K562 (cell line): ENCODE measurements at regions not wholly inside any gene's neighbourhood (a gene's known extent, or its start where the extent isn't known, plus 50 kb on each side); places are given as distances from the start of the nearest gene placed in this dataset.

Source experiments
- ATAC-seq: fragments of 200-7000 bp; cut with Tn5 transposase; 3 replicates; pipeline ENCODE4 v1.9.1; 2020; ENCODE audit warnings: moderate library complexity
- BruUV-seq: library from RNA; stranded (reverse); fragments of 400-500 nt; replicated peaks from 2 replicates; lab custom pipeline; 2021; lab: Mats Ljungman, UMichigan
- CTCF ChIA-PET: fragments of 300-600 bp; formaldehyde crosslinking; extraction: SDS; loops from one replicate; lab custom pipeline; 2021; ENCODE audit warnings: low intra/inter-chr PET ratio; lab: Yijun Ruan, JAX
- POLR2A ChIA-PET: fragments of 300-600, 350-650 bp; sonication (Branson Sonifier 250); formaldehyde crosslinking; extraction: SDS; loops from one replicate; lab custom pipeline; 2021; ENCODE audit warnings: antibody characterized with exemption, inconsistent platforms; lab: Yijun Ruan, JAX
- DNase-seq, 4 experiments: peaks; one replicate each; pipeline versions ENCODE4 v3.0.0 to v3.0.0-alpha.2; 2011 to 2018; ENCODE audit warnings: low spot score in 3 of 4, mixed read lengths in 3 of 4; ENCODE audit errors: extremely low read depth in 1 of 4
- FAIRE-seq: peaks from 2 replicates; lab custom pipeline; 2011; peaks lifted over from hg19 to GRCh38; lab: Jason Lieb, UNC
- H2AFZ ChIP-seq: 2 replicates; pipeline ENCODE4 v1.6.0; 2011; ENCODE audit warnings: low read depth, low read length, control low read depth, inconsistent platforms
- H3K27ac ChIP-seq: fragments of 200-600 bp; 3 replicates; pipeline ENCODE4 v1.8.0; 2011; ENCODE audit warnings: low read depth, mild to moderate bottlenecking, control low read depth, inconsistent platforms, low read length, moderate library complexity, mixed read lengths; ENCODE audit errors: extremely low read depth
- H3K27me3 ChIP-seq, 2 experiments: fragments of 300-600 bp in 1 of 2; 2 replicates in 1 of 2; 3 replicates in 1 of 2; pipeline versions ENCODE4 v1.6.0 to v1.8.0; 2011; ENCODE audit warnings: inconsistent platforms in 2 of 2, low read length in 2 of 2, mild to moderate bottlenecking in 1 of 2, mixed read lengths in 1 of 2, moderate library complexity in 1 of 2; ENCODE audit not compliant: control insufficient read depth in 2 of 2, insufficient read depth in 2 of 2
- H3K36me3 ChIP-seq: fragments of 300-600 bp; 3 replicates; pipeline ENCODE4 v1.8.0; 2011; ENCODE audit warnings: mild to moderate bottlenecking, low read length, inconsistent platforms; ENCODE audit not compliant: control insufficient read depth, insufficient read depth
- H3K4me1 ChIP-seq, 2 experiments: fragments of 200-600 bp in 1 of 2; replicated peaks in 1 of 2; 2 replicates in 1 of 2; 3 replicates in 1 of 2; pipeline versions ENCODE4 v1.5.1 to v1.8.0; 2011; ENCODE audit warnings: inconsistent platforms in 2 of 2, low read length in 2 of 2, mild to moderate bottlenecking in 1 of 2, mixed read lengths in 1 of 2, moderate library complexity in 1 of 2; ENCODE audit not compliant: control insufficient read depth in 2 of 2, insufficient read depth in 2 of 2
- H3K4me2 ChIP-seq: 2 replicates; pipeline ENCODE4 v1.6.1; 2011; ENCODE audit warnings: low read length, control low read depth, inconsistent platforms, mixed read lengths; ENCODE audit not compliant: insufficient read depth
- H3K4me3 ChIP-seq: fragments of 200-600 bp; sonication (generic), shearing (Covaris generic); 2 replicates; pipeline ENCODE4 v1.5.1; 2016; ENCODE audit warnings: control low read depth, inconsistent platforms
- H3K79me2 ChIP-seq: fragments of 200-600 bp; 3 replicates; pipeline ENCODE4 v1.8.0; 2011; ENCODE audit warnings: low read length, inconsistent platforms; ENCODE audit not compliant: control insufficient read depth, insufficient read depth
- H3K9ac ChIP-seq, 2 experiments: 2 replicates each; pipeline versions ENCODE4 v1.6.0 to v1.6.1; 2011; ENCODE audit warnings: low read depth in 2 of 2, low read length in 2 of 2, control low read depth in 1 of 2, inconsistent platforms in 1 of 2, mild to moderate bottlenecking in 1 of 2, mixed read lengths in 1 of 2; ENCODE audit not compliant: insufficient read depth in 1 of 2
- H3K9me1 ChIP-seq: one replicate; pipeline ENCODE4 v1.6.0; 2011; ENCODE audit warnings: inconsistent platforms, mild to moderate bottlenecking, low read length, moderate library complexity; ENCODE audit not compliant: control insufficient read depth, insufficient read depth
- H3K9me3 ChIP-seq: replicated peaks from 2 replicates; pipeline ENCODE4 v1.5.1; 2011; ENCODE audit warnings: low read depth, low read length, inconsistent platforms; ENCODE audit not compliant: control insufficient read depth, insufficient read depth
- H4K20me1 ChIP-seq: replicated peaks from 2 replicates; pipeline ENCODE4 v1.6.1; 2011; ENCODE audit warnings: low read length, inconsistent platforms, mixed read lengths; ENCODE audit not compliant: control insufficient read depth, insufficient read depth
- FIP1L1 ChIP-seq: fragments of 200-400 bp; formaldehyde crosslinking; IDR thresholded peaks from 2 replicates; pipeline ENCODE4 v1.6.1; 2018; ENCODE audit warnings: mild to moderate bottlenecking, low read depth, low read length; ENCODE audit not compliant: poor library complexity, severe bottlenecking
- FUS ChIP-seq: fragments of 200-400 bp; formaldehyde crosslinking; optimal IDR thresholded peaks from 2 replicates; pipeline ENCODE3; 2017; ENCODE audit warnings: low read depth, low read length
- GATA2 ChIP-seq: sonication (generic); formaldehyde crosslinking; IDR thresholded peaks from 2 replicates; pipeline ENCODE4 v1.4.0; 2020; ENCODE audit warnings: mild to moderate bottlenecking, missing genetic modification reagents
- PHF21A ChIP-seq: fragments of 450-650 bp; IDR thresholded peaks from 2 replicates; pipeline ENCODE4 v1.6.1; 2017; ENCODE audit warnings: low read depth, borderline replicate concordance
- POU5F1 ChIP-seq: fragments of 150-350 bp; IDR thresholded peaks from 2 replicates; pipeline ENCODE4 v1.6.1; 2014; ENCODE audit warnings: borderline replicate concordance, low read length, low read depth, mild to moderate bottlenecking; ENCODE audit not compliant: partially characterized antibody
- SAFB2 ChIP-seq: fragments of 200-400 bp; formaldehyde crosslinking; IDR thresholded peaks from 2 replicates; pipeline ENCODE4 v1.6.1; 2018; ENCODE audit warnings: borderline replicate concordance, low read length, low read depth, moderate library complexity; ENCODE audit not compliant: severe bottlenecking
- STAT5A ChIP-seq: IDR thresholded peaks from 2 replicates; pipeline ENCODE4 v1.6.1; 2012; ENCODE audit warnings: low read length, inconsistent platforms, borderline replicate concordance
- ZNF551 ChIP-seq: fragments of 250-450 bp; sonication (Bioruptor Pico); IDR thresholded peaks from 2 replicates; pipeline ENCODE4 v1.5.0; 2021; ENCODE audit warnings: mild to moderate bottlenecking, moderate library complexity
- ZNF589 ChIP-seq: fragments of 200-800 bp; sonication (Bioruptor generic); IDR thresholded peaks from 2 replicates; pipeline ENCODE4 v1.6.1; 2016; ENCODE audit warnings: low read depth, missing genetic modification characterization, missing compliant biosample characterization
- WGBS: fragments of 100-300 bp; shearing (Covaris generic); methylation state at CpG from one replicate; pipeline ENCODE4 v1.1.6; 2016; ENCODE audit warnings: low coverage, mixed read lengths; ENCODE audit not compliant: insufficient coverage; ENCODE audit errors: missing lambda C conversion rate; 5-methylcytosine and 5-hydroxymethylcytosine counted together
- in situ Hi-C: fragments of 300-500 bp; cut with MboI; formaldehyde crosslinking; loops from 4 replicates; pipeline ENCODE4 v1.15.0; 2018; ENCODE audit warnings: inconsistent platforms, mixed read lengths
- intact Hi-C: fragments of 100-400 bp; cut with micrococcal nuclease; formaldehyde crosslinking; loops from 2 replicates; pipeline ENCODE4 v1.14.2; 2022

- CTCF ChIA-PET = no interaction called here
- no peak for DNase-seq
- no peaks in the 10 kb centered on the region for H3K27me3 ChIP-seq
- TF ChIP-seq ZNF551 (CRISPR knock-in tag) (no peak), STAT5A (no peak), FUS (no peak), FIP1L1 (no peak), SAFB2 (no peak), POU5F1 (no peak), ZNF589 (no peak), PHF21A (no peak), GATA2 (CRISPR knock-in tag) (no peak)
- no peaks in the 10 kb centered on the region for H3K79me2 ChIP-seq
- no peaks in the 10 kb centered on the region for H3K9me1 ChIP-seq
- intact Hi-C loops (no loop called here), in situ Hi-C loops (no loop called here)
- no peak overlapping the region for H3K4me3 ChIP-seq
- H3K36me3 ChIP-seq = no peaks in the 10 kb centered on the region
- no peak overlapping the region for H2AFZ ChIP-seq
- H3K4me1 ChIP-seq = no peaks in the 10 kb centered on the region
- POLR2A ChIA-PET = no interaction called here
- no TSS peak for BruUV-seq
- no peak overlapping the region for H3K27ac ChIP-seq
- H4K20me1 ChIP-seq = no peaks in the 10 kb centered on the region
- FAIRE-seq = no peak
- 0% methylated on average over 4 of the region's 4 CpGs for WGBS
- H3K4me2 ChIP-seq = no peak overlapping the region
- no peak overlapping the region for H3K9ac ChIP-seq
- no peak for ATAC-seq
- H3K9me3 ChIP-seq = no peaks in the 10 kb centered on the region
Observed at GRCh38 chr18:73563345-73563744, 584.3 kb downstream of the FBXO15 start.
